ENCODE measurements at regions not wholly inside any gene's neighbourhood (a gene's known extent, or its start where the extent isn't known, plus 50 kb on each side); places are given as distances from the start of the nearest gene placed in this dataset.

DNA sequence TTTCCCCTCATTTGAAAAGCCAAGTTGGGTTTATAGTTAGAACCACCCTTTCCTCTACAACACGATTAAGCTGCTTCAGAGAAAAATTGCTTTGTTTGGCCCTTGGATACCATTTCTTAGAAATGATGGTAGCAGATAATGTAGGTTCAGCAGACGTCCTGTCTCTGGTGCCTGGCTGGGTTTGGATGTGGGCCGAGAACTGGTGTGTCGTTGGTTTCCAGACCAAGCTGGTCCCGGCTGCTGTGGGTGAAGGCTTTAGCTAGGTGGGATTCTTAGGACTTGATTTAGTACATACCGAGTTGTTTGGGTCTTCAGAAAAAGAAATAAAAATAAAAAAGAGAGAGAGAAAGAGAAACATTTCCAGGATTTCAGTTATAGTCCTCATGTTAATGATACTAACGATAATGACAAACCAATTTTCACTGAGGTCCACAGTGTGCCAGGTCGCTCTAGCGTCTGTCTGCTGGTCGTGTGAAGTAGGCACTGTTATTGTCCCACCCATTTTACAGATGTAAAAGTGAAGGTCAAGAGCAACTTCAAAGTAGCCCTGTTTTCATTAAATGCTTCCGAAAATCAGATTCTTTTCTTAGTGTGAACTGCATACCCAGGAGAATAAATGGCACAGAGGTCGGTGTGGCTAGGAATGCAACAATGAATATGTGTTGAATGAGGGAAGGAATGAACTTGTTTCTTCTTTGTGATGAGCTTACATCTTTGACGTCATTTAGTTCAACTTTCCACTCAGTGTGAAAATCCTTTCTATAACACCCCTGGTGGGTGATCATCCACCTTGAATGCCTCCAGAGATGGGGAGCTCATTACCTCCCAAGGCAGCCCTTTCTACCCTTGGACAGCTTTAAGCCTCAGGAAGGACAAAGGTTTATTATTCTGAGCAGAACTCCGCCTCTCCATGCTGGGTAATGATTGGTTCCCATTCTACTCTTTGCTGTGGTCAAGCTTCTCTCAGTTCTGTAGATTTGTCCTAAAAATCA lies 115.9 kb downstream of the INHBB start:
- no peak for DNase-seq

DNA sequence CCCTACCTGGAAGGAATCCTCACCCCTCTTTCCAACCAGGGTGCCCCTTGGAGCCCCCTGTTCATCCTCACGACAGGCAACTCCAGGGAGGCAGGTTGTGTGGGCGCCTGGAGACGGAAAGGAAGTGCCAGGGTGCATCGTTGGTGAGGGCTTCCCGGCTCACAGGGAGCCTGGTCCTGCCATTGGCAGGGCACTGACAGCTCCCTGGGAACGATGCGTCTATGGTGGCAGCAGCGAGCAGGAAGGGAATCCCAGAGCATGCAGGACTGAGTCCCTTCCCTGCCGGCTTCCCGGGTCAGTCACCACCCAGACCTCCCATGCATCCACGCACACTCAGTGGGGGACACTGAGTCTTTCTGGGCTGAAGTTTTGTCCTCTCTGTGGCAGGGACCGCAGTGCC lies 117.6 kb downstream of the INHBB start:
- DNase-seq = no peak

GRCh38 chr2:120463996-120464395 lies 118.1 kb downstream of the INHBB start:
- DNase-seq = no peak

GRCh38 chr2:120464448-120464931 lies 118.6 kb downstream of the INHBB start:
- no peak for DNase-seq

- no peak for DNase-seq
Measured at GRCh38 chr2:120465012-120465700, 119.2 kb downstream of the INHBB start.

DNA sequence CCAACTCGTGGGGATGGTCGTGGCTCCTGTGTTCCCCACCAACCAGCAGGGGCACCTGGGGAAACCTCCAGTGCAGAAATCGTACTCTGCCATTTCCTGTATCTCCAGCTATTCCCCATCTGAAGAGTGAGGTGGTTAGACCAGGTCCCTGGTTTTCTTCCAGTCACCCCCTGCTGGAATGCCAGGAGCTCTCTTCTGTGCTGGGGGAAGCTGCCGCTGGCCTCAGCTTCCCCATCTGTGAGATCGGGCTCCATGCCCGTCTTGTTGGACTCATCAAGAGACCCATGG lies 119.7 kb downstream of the INHBB start:
- DNase-seq = no peak

DNA sequence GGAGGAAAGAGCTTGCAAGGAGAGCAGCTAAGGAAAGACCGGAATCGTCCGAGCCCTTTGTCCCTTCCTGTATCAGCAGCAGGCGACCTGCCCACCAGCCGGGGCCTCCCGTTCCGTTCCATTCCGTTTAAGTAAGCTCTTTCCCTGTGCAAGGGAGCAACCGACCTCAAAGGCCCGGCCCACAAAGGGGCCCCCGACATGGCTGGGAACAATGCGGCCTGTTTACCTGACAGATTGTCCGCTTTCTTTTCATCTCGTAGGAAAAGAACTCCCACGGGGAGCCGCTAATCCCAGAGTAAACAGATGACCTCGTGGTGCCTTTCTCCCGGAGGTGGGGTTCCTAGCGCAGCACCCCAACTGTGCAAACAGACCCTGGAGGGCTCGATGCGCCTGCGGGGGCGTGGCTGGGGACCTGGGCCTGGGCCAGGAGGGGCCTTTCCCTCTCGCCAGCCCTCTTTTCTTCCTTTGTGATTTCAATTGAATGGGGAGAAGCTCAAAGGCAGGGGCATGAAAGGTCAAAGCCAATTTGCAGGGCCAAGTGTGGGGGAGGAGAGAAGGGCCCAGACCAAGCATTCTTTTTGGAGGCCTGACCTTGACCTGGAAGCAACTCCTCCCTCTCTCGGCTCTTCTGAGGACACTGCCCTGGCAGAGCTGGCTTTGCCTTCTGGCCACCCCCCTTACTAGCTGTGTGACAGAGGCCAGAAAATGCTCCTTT lies 120.2 kb downstream of the INHBB start:
- DNase-seq = no peak

DNA sequence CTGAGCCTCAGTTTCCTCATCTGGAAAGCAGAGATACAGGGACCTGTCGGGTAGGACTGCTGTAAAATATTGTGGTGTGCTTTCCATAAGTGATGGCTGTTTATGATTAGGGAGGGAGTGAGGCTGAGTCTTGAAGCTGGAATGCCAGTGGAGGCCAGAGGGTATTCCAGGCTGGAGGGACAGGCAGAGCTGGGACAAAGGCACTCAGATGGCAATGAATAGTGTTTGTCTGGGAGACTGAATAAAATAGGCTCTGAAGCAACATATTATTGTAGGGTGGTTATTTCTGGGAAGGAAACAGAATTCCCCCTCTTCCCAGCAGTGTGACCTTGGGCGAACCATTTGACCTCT lies 120.7 kb downstream of the INHBB start:
- DNase-seq = no peak

DNA sequence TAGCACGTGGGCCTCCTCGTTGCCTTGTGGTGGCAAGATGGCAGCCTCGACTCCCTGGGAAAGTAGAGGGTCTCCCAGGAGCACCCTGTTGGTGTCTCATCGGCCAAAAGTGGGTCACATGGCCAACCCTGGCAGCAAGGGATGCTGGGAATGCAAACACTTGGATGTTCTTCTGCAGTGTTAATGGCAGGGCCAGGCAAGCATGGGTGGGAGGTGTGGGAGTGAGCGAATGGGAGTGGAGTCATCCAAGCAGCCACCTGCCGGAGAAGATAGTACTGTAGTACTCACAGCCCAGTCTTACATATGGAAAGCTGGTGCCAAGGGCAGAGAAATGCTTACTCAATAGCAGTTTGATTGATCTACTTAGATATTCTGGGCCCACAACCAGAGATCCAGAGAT lies 122.2 kb downstream of the INHBB start:
- no peak for DNase-seq

DNA sequence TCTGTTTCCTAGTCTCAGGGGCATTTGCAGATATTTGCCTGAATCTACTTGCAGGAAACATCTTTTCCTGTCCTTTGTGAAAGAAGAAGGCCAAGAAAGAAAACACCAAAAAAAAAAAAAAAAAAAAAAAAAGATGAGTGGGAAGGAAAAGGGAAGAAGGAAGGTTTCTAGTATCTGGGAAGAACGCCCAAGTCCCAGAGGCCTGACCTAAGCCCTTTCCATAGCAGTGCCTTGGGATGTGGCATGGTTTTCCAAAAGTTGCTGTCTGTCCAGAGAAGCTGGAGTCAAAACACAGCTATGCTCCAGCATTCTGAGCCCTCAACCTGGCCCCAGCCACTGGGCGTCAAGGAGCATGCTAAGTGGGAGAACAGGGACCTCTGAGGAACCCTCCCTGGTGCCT lies 123.5 kb downstream of the INHBB start:
- DNase-seq = no peak

- no peak for DNase-seq
Measured at GRCh38 chr2:120470041-120470965, 124.4 kb downstream of the INHBB start.

DNA sequence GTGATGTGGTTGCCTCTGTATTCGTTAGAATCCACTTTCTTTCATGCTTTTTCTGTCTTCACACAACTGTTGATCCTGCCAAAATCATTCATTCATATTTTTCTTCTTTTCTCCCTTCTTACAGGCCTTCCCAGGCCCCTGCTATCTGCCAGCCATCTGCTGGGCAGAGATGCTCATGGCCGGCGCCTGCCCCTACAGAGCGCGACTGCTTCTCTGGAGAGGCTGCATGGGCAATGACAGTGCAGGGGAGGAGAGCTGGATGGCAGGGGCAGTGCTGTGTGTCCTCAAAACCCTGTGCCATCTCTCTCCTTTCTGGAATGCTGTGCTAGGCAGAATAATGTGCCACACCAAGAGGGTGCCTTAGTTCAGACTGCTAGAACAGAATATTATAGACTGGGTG lies 125.2 kb downstream of the INHBB start:
- DNase-seq = no peak

GRCh38 chr2:120472031-120472430 lies 126.1 kb downstream of the INHBB start:
- no peak for DNase-seq

GRCh38 chr2:120472891-120473309 lies 127.0 kb downstream of the INHBB start:
- DNase-seq = no peak

DNA sequence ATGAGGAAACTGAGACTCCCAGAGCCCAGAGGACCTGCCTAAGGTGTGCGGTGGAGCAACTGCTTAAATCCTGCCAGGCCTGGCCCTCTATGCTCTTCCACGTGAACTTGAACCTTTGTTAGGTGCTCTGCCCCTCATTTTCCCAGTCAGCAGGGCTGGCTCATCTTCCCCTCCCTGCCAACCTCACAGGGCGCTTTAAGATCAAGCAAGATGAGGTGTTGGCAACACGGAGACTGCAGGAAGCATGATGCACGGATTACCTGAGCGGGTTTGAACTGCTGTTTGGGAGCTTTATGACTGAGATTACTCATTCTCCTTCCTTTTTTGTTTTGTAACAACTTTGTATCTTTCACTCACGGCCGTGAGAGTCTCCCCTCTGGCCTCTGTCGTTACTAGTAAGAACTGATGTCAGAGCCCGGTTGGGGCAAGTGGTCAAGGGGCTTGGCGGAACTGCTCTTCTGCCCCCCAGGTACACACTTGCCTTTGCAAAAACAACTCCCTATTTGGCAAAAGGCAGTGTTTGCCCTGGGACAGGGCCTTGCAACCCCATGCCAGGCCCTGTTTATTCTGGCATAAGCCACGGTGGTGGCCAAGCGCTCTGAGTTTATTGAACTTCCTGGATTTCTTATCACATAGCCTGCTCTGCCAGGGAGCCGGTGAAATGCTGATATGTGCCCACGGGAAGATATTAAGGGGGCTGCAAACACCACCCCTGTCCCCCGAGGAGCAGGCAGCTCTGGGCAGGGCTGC lies 127.8 kb downstream of the INHBB start:
- DNase-seq = no peak

DNA sequence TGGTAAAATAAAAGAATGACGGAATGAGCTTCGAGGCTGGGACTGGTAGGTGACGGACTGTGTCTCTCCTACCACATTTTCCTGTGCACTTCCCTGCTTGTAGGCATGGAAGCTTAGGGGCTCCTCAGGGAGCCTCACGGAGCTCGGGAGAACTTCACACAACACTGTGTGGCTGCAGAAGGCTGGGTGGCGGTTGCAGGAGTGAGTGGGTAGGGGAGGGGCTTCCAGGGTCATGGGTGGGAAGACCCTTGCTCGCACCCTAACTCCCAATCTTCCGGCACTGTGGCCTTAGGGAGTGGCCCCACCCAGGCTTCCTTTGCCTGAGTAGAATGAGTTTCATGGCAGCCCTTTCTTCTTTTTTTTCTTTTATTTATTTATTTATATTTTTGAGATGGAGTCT lies 128.6 kb downstream of the INHBB start:
- no peak for DNase-seq

DNA sequence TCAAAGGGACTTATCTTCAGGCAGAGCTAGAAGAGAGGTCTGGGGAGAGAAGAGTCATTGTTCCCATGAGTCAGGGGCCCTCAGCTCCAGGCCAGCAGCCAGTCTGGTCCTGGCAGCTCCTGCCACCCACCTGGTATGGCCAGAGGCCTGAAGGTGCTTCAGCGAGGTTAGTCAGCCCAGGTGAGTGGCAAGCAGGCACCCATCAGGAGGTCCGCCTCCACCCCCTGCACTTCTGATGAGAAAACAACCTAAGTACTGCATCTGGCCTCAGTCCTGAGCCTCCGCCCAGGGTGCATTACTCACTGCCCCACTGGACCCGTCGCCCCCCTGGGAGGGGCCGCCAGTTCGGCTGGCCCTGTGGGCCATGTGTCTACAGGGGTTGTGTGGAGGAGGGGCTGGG lies 130.2 kb downstream of the INHBB start:
- DNase-seq = no peak

DNA sequence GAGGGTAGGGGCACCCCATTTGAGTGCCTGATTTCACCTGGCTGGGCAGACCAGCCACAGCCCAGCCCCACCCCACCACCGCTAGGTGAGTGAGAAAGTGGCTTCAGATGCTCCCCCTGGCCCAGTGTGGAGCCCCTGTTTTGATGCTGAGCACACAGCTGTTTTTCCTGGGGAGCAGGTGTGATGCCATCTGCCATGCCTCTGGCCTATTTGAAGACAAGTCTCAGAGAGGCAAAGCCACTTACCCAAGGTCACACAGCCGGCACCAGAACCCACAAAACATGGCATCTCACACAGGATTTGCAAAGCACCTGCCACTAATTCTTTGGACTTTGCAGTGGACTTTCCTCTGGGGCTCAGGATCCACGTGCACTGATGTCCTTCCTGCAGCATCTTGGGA lies 131.3 kb downstream of the INHBB start:
- DNase-seq = no peak

GRCh38 chr2:120477831-120478481 lies 132.0 kb downstream of the INHBB start:
- no peak for DNase-seq

DNA sequence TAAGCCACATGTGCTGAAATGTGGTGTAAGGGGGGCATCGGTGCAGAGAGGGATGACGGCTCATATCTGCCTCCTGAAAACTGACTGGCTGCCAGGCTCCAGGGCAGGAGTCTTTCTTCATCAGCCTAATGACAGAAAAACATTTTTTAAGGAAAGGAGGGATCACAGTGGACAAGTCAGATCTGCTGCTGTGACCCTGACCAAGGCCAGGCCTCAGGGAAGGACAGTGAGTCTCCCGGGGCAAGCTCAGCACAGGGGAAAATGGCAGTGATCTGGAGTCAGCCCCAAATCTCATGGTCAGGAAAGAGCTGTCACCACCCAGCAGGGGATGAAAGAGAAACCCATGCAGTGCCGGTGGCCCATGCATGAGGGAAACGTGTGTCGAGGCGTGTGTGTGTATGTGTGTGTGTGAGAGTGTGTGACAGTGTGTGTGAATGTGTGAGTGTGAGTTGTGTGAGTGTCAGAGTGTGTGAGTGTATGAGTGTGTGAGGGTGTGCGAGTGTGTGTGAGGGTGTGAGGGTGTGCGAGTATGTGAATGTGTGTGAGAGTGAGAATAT lies 134.5 kb downstream of the INHBB start:
- DNase-seq = no peak

- no peak for DNase-seq
Measured at GRCh38 chr2:120480903-120481445, 135.0 kb downstream of the INHBB start.

All from activated CD4-positive, alpha-beta T cell treated with anti-CD3 and anti-CD28 coated beads, Interleukin-10, Interleukin-2, amounts not matched to agents 100 ng/mL and 50 ng/mL, durations not matched to agents 16 hours and 8 hours (primary cell).